SK-N-SH treated with all-trans-retinoic acid at 6 μM for 48 hours (cell line): ENCODE measurements at regions not wholly inside any gene's neighbourhood (a gene's known extent, or its start where the extent isn't known, plus 50 kb on each side); places are given as distances from the start of the nearest gene placed in this dataset.

Source experiments
- ATAC-seq: fragments of 200-7000 bp; cut with Tn5 transposase; 3 replicates; pipeline ENCODE4 v1.9.1; 2020; ENCODE audit warnings: mild to moderate bottlenecking, moderate library complexity
- BACH2 ChIP-seq: fragments of 250-450 bp; sonication (Bioruptor Pico); IDR thresholded peaks from 2 replicates; pipeline ENCODE4 v1.9.0; 2021; ENCODE audit warnings: mild to moderate bottlenecking, borderline replicate concordance
- CSDC2 ChIP-seq: fragments of 250-450 bp; sonication (Bioruptor Pico); IDR thresholded peaks from 2 replicates; pipeline ENCODE4 v1.5.0; 2020; ENCODE audit warnings: mild to moderate bottlenecking, moderate library complexity
- ESRRG ChIP-seq: fragments of 250-450 bp; sonication (Bioruptor Pico); IDR thresholded peaks from 2 replicates; pipeline ENCODE4 v1.6.1; 2021; ENCODE audit warnings: mild to moderate bottlenecking
- GLIS3 ChIP-seq: fragments of 250-450 bp; sonication (Bioruptor Pico); IDR thresholded peaks from 2 replicates; pipeline ENCODE4 v1.5.0; 2020; ENCODE audit warnings: mild to moderate bottlenecking, moderate library complexity
- OSR1 ChIP-seq: fragments of 250-450 bp; sonication (Bioruptor Pico); IDR thresholded peaks from 2 replicates; pipeline ENCODE4 v1.8.0; 2022; ENCODE audit warnings: moderate library complexity, mild to moderate bottlenecking, inconsistent platforms
- PATZ1 ChIP-seq: fragments of 250-450 bp; sonication (Bioruptor Pico); IDR thresholded peaks from 2 replicates; pipeline ENCODE4 v1.8.0; 2020; ENCODE audit warnings: mild to moderate bottlenecking, moderate library complexity, borderline replicate concordance
- POU6F1 ChIP-seq: fragments of 250-450 bp; sonication (Bioruptor Pico); IDR thresholded peaks from 2 replicates; pipeline ENCODE4 v1.8.0; 2021; ENCODE audit warnings: low read depth, mild to moderate bottlenecking, moderate library complexity, borderline replicate concordance
- PPARA ChIP-seq: fragments of 250-450 bp; sonication (Bioruptor Pico); IDR thresholded peaks from 2 replicates; pipeline ENCODE4 v1.5.0; 2020; ENCODE audit warnings: mild to moderate bottlenecking, borderline replicate concordance
- RARB ChIP-seq: fragments of 250-450 bp; sonication (Bioruptor Pico); IDR thresholded peaks from 2 replicates; pipeline ENCODE4 v1.8.0; 2021; ENCODE audit warnings: mild to moderate bottlenecking, moderate library complexity
- SNAI2 ChIP-seq: fragments of 250-450 bp; sonication (Bioruptor Pico); IDR thresholded peaks from 2 replicates; pipeline ENCODE4 v1.5.0; 2020; ENCODE audit warnings: mild to moderate bottlenecking, moderate library complexity
- TCF4 ChIP-seq: fragments of 250-450 bp; sonication (Bioruptor Pico); IDR thresholded peaks from 2 replicates; pipeline ENCODE4 v1.8.0; 2021; ENCODE audit warnings: mild to moderate bottlenecking, moderate library complexity, borderline replicate concordance
- TOX ChIP-seq: fragments of 250-450 bp; sonication (Bioruptor Pico); IDR thresholded peaks from 2 replicates; pipeline ENCODE4 v1.8.0; 2021; ENCODE audit warnings: mild to moderate bottlenecking, moderate library complexity, borderline replicate concordance
- ZC3H10 ChIP-seq: fragments of 250-450 bp; sonication (Bioruptor Pico); IDR thresholded peaks from 2 replicates; pipeline ENCODE4 v1.5.1; 2021; ENCODE audit warnings: mild to moderate bottlenecking, moderate library complexity
- ZFP3 ChIP-seq: fragments of 250-450 bp; sonication (Bioruptor Pico); IDR thresholded peaks from 2 replicates; pipeline ENCODE4 v1.5.0; 2020; ENCODE audit warnings: mild to moderate bottlenecking, moderate library complexity
- ZFP30 ChIP-seq: fragments of 450-650 bp; formaldehyde crosslinking; IDR thresholded peaks from 2 replicates; pipeline ENCODE4 v1.5.0; 2022; ENCODE audit warnings: mild to moderate bottlenecking, moderate library complexity
- ZNF565 ChIP-seq: fragments of 450-650 bp; formaldehyde crosslinking; conservative IDR thresholded peaks from 2 replicates; pipeline ENCODE4 v1.5.0; 2020; ENCODE audit warnings: low read depth, mild to moderate bottlenecking, moderate library complexity
- ZNF70 ChIP-seq: fragments of 450-650 bp; formaldehyde crosslinking; IDR thresholded peaks from 2 replicates; pipeline ENCODE4 v1.5.0; 2020; ENCODE audit warnings: mild to moderate bottlenecking, moderate library complexity
- ZNF8 ChIP-seq: fragments of 450-650 bp; formaldehyde crosslinking; IDR thresholded peaks from 2 replicates; pipeline ENCODE4 v1.5.0; 2020; ENCODE audit warnings: mild to moderate bottlenecking, moderate library complexity
- TF ChIP-seq, protein P1 (sequence below): fragments of 250-450 bp; sonication (Bioruptor Pico); IDR thresholded peaks from 2 replicates; pipeline ENCODE4 v1.5.1; 2020; ENCODE audit warnings: low read depth, mild to moderate bottlenecking, moderate library complexity
- TF ChIP-seq, protein P2 (sequence below): fragments of 250-450 bp; sonication (Bioruptor Pico); IDR thresholded peaks from 2 replicates; pipeline ENCODE4 v1.5.1; 2021; ENCODE audit warnings: mild to moderate bottlenecking, moderate library complexity

DNA sequence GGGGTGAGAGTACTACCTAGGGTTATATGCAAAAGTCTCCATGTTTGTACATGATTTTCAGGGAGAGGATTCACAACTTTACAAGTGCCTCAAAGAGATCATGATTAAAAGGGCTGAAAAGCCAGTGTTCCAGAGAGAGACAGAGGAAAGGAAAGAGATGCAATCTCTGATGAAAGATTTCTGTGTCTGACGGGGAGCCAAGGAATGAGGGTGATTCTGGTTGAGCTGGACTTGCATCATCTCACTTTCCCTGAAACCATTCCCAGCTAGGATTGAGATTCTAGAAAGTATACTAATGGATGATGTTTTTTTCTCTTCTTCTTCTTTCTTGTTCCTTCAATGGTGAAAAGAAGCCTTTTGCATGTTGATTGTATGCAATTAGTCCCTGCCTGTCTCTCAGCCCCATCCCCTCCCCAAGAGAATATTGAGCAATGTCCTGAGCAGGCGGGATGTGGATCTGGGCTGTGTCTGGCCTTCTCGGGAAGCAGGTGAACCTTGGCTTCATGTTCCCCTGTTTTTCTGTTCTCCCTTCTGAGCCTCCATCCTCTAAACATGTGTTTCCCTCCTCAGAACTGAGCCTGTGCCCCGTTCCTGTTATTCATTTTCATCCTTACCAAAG, 186.1 kb downstream of the ZNF365 start:
- TF ChIP-seq PPARA (CRISPR knock-in tag): no peak
- no peak for TF ChIP-seq TCF4 (CRISPR knock-in tag)
- no peak for TF ChIP-seq ZNF8 (CRISPR knock-in tag)
- no peak for TF ChIP-seq ESRRG
- no peak for TF ChIP-seq ZC3H10 (CRISPR knock-in tag)
- no peak for TF ChIP-seq BACH2
- no peak for TF ChIP-seq ZFP3 (CRISPR knock-in tag)
- no peak for ATAC-seq

GRCh38 chr10:62561151-62561550, 187.0 kb downstream of the ZNF365 start:
- no peak for TF ChIP-seq PATZ1 (CRISPR knock-in tag)
- TF ChIP-seq ZFP30: no peak
- TF ChIP-seq ZFP3 (CRISPR knock-in tag): no peak
- no peak for TF ChIP-seq GLIS3 (CRISPR knock-in tag)
- TF ChIP-seq ZNF565 (CRISPR knock-in tag): no peak
- TF ChIP-seq TCF4 (CRISPR knock-in tag): no peak
- no peak for TF ChIP-seq RARB (CRISPR knock-in tag)
- no peak for TF ChIP-seq ZC3H10 (CRISPR knock-in tag)
- TF ChIP-seq PPARA (CRISPR knock-in tag): no peak
- TF ChIP-seq ZNF70 (CRISPR knock-in tag): no peak
- TF ChIP-seq SNAI2 (CRISPR knock-in tag): no peak
- no peak for TF ChIP-seq BACH2
- TF ChIP-seq POU6F1 (CRISPR knock-in tag): no peak
- no peak for TF ChIP-seq OSR1
- TF ChIP-seq, all 23 proteins: peak for 0

DNA sequence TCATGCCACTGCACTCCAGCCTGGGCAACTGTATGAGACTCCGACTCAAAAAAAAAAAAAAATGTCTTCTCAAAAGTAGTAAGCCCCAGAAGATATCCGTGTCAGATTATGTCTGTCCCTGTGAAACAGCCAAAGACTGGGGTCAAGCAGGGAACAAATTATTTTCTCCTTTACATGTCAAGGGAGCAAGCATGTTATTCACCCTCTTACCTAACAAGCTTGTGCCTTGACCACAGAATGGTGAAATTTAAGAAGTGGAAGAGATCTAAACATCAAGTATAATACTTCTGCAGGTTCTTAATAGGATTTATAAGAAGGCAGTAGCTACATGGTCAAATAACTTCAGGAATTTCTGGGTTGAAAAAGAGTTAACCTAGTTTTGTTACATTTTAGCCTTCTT, 187.9 kb downstream of the ZNF365 start:
- TF ChIP-seq, protein P1, sequence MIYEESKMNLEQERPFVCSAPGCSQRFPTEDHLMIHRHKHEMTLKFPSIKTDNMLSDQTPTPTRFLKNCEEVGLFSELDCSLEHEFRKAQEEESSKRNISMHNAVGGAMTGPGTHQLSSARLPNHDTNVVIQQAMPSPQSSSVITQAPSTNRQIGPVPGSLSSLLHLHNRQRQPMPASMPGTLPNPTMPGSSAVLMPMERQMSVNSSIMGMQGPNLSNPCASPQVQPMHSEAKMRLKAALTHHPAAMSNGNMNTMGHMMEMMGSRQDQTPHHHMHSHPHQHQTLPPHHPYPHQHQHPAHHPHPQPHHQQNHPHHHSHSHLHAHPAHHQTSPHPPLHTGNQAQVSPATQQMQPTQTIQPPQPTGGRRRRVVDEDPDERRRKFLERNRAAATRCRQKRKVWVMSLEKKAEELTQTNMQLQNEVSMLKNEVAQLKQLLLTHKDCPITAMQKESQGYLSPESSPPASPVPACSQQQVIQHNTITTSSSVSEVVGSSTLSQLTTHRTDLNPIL: no peak
- TF ChIP-seq ZNF70 (CRISPR knock-in tag): no peak
- TF ChIP-seq BACH2: no peak
- TF ChIP-seq GLIS3 (CRISPR knock-in tag): no peak
- no peak for TF ChIP-seq CSDC2
- no peak for ATAC-seq

More at GRCh38 chr10:62561151-62561550, 187.0 kb downstream of the ZNF365 start:
- ATAC-seq: no peak

DNA sequence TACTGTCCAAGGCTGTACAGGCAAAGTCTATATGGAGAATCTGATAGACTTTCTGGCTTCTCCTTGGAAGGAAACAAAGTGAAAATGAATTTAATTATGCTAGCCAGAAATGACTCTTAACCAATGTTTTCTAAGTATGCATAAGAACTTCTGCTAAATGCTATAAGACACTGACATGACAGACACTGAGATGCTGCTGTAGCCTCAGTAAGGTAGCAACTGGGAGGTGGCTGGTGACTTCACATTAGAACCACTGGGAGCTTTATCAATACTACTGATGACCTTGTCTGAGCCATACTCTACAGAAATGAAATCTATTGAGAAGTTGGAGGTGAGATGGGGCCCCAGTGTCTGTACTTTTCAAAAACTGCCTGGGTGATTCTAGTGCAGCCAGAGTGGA, 188.6 kb downstream of the ZNF365 start:
- ATAC-seq: no peak
- no peak for TF ChIP-seq ZC3H10 (CRISPR knock-in tag)
- no peak for TF ChIP-seq POU6F1 (CRISPR knock-in tag)
- no peak for TF ChIP-seq OSR1
- TF ChIP-seq CSDC2: no peak
- TF ChIP-seq PATZ1 (CRISPR knock-in tag): no peak
- TF ChIP-seq TOX (CRISPR knock-in tag): no peak
- TF ChIP-seq ZFP3 (CRISPR knock-in tag): no peak
- TF ChIP-seq GLIS3 (CRISPR knock-in tag): no peak
- TF ChIP-seq, protein P1: no peak
- TF ChIP-seq TCF4 (CRISPR knock-in tag): no peak
- TF ChIP-seq, protein P2, sequence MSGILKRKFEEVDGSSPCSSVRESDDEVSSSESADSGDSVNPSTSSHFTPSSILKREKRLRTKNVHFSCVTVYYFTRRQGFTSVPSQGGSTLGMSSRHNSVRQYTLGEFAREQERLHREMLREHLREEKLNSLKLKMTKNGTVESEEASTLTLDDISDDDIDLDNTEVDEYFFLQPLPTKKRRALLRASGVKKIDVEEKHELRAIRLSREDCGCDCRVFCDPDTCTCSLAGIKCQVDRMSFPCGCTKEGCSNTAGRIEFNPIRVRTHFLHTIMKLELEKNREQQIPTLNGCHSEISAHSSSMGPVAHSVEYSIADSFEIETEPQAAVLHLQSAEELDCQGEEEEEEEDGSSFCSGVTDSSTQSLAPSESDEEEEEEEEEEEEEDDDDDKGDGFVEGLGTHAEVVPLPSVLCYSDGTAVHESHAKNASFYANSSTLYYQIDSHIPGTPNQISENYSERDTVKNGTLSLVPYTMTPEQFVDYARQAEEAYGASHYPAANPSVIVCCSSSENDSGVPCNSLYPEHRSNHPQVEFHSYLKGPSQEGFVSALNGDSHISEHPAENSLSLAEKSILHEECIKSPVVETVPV (CRISPR knock-in tag): no peak
